Loucy (cell line): ENCODE measurements at regions not wholly inside any gene's neighbourhood (a gene's known extent, or its start where the extent isn't known, plus 50 kb on each side); places are given as distances from the start of the nearest gene placed in this dataset.

Experiments used
- H2AFZ ChIP-seq: fragments of 200-600 bp; sonication (generic); 2 replicates; pipeline ENCODE4 v1.6.0; 2016; ENCODE audit warnings: antibody characterized with exemption, mild to moderate bottlenecking, low read length, moderate library complexity
- H3F3A ChIP-seq: fragments of 200-600 bp; 2 replicates; pipeline ENCODE4 v1.6.0; 2016; ENCODE audit warnings: antibody characterized with exemption, low read depth, mild to moderate bottlenecking
- H3K27me3 ChIP-seq: fragments of 200-600 bp; sonication (generic); 2 replicates; pipeline ENCODE4 v1.6.1; 2014; ENCODE audit warnings: low read length, mild to moderate bottlenecking; ENCODE audit not compliant: insufficient read depth, poor library complexity, severe bottlenecking
- H3K36me3 ChIP-seq: fragments of 200-600 bp; sonication (generic); 2 replicates; pipeline ENCODE4 v1.6.1; 2016; ENCODE audit warnings: low read length; ENCODE audit not compliant: insufficient read depth
- H3K4me1 ChIP-seq: fragments of 200-600 bp; sonication (generic); 2 replicates; pipeline ENCODE4 v1.5.1; 2014; ENCODE audit warnings: low read length, mild to moderate bottlenecking; ENCODE audit not compliant: insufficient read depth, poor library complexity, severe bottlenecking
- H3K4me2 ChIP-seq: fragments of 200-600 bp; sonication (generic); 2 replicates; pipeline ENCODE4 v1.6.0; 2014; ENCODE audit warnings: antibody characterized with exemption, low read length, low read depth, mild to moderate bottlenecking; ENCODE audit not compliant: poor library complexity, severe bottlenecking
- H3K4me3 ChIP-seq: fragments of 200-600 bp; sonication (generic); 2 replicates; pipeline ENCODE4 v1.5.1; 2014; ENCODE audit warnings: low read length, mild to moderate bottlenecking, mixed read lengths; ENCODE audit not compliant: poor library complexity, severe bottlenecking
- H3K79me2 ChIP-seq: fragments of 200-600 bp; sonication (generic); 2 replicates; pipeline ENCODE4 v1.6.1; 2014; ENCODE audit warnings: low read length; ENCODE audit not compliant: insufficient read depth
- H3K9ac ChIP-seq: fragments of 200-600 bp; sonication (generic); 2 replicates; pipeline ENCODE4 v1.6.0; 2014; ENCODE audit warnings: mild to moderate bottlenecking, low read depth, low read length, moderate library complexity; ENCODE audit not compliant: poor library complexity, severe bottlenecking
- H3K9me2 ChIP-seq: fragments of 200-600 bp; sonication (generic); replicated peaks from 2 replicates; pipeline ENCODE4 v1.6.1; 2016; ENCODE audit warnings: low read depth, low read length, mixed read lengths
- H3K9me3 ChIP-seq: fragments of 200-600 bp; sonication (generic); 2 replicates; pipeline ENCODE4 v1.6.1; 2014; ENCODE audit warnings: mild to moderate bottlenecking, antibody characterized with exemption, low read length, low read depth; ENCODE audit not compliant: insufficient read depth
- H4K20me1 ChIP-seq: fragments of 200-600 bp; sonication (generic); 2 replicates; pipeline ENCODE4 v1.6.0; 2014; ENCODE audit warnings: antibody characterized with exemption, low read length, mild to moderate bottlenecking; ENCODE audit not compliant: insufficient read depth, poor library complexity, severe bottlenecking
- CTCF ChIP-seq: fragments of 200-600 bp; sonication (generic); conservative IDR thresholded peaks from 2 replicates; pipeline ENCODE4 v1.5.1; 2014; ENCODE audit warnings: mild to moderate bottlenecking, antibody characterized with exemption, low read length
- EZH2phosphoT487 ChIP-seq: fragments of 200-600 bp; IDR thresholded peaks from 2 replicates; pipeline ENCODE4 v1.6.1; 2018; ENCODE audit warnings: antibody characterized with exemption, mild to moderate bottlenecking, moderate library complexity, borderline replicate concordance

GRCh38 chr2:122822319-122822718 is 1066.9 kb downstream of the TSN start:
- H3K36me3 ChIP-seq = no peaks in the 10 kb centered on the region
- H3K4me3 ChIP-seq = no peak overlapping the region
- no peaks in the 10 kb centered on the region for H3K9me2 ChIP-seq
- no peaks in the 10 kb centered on the region for H3K4me1 ChIP-seq
- H3K9me3 ChIP-seq = no peaks in the 10 kb centered on the region
- H3K9ac ChIP-seq = no peak overlapping the region
- H3F3A ChIP-seq = no peaks in the 10 kb centered on the region
- H2AFZ ChIP-seq = no peak overlapping the region
- H3K79me2 ChIP-seq = no peaks in the 10 kb centered on the region
- no peaks in the 10 kb centered on the region for H4K20me1 ChIP-seq
- H3K27me3 ChIP-seq = no peaks in the 10 kb centered on the region
- no peak overlapping the region for H3K4me2 ChIP-seq
- TF ChIP-seq EZH2phosphoT487 = no peak

- H3K9ac ChIP-seq = no peak overlapping the region
- no peaks in the 10 kb centered on the region for H3F3A ChIP-seq
- no peak overlapping the region for H2AFZ ChIP-seq
- no peak for TF ChIP-seq CTCF
- TF ChIP-seq EZH2phosphoT487 = no peak
- no peaks in the 10 kb centered on the region for H3K36me3 ChIP-seq
- no peaks in the 10 kb centered on the region for H3K9me2 ChIP-seq
- no peak overlapping the region for H3K4me2 ChIP-seq
- no peaks in the 10 kb centered on the region for H3K9me3 ChIP-seq
- no peaks in the 10 kb centered on the region for H4K20me1 ChIP-seq
- no peaks in the 10 kb centered on the region for H3K4me1 ChIP-seq
- H3K27me3 ChIP-seq = no peaks in the 10 kb centered on the region
- H3K4me3 ChIP-seq = no peak overlapping the region
- no peaks in the 10 kb centered on the region for H3K79me2 ChIP-seq
Observed at GRCh38 chr2:122830157-122830556, 1074.7 kb downstream of the TSN start.

- Histone ChIP-seq H3K9me3 (no peaks in the 10 kb centered on the region), H3K79me2 (no peaks in the 10 kb centered on the region), H2AFZ (no peak overlapping the region)
Observed at GRCh38 chr2:122831649-122832048, 1076.2 kb downstream of the TSN start.

More at GRCh38 chr2:122831649-122832048, 1076.2 kb downstream of the TSN start:
- Histone ChIP-seq H3K9ac (no peak overlapping the region), H3K4me1 (no peaks in the 10 kb centered on the region), H3K4me2 (no peak overlapping the region), H3K36me3 (no peaks in the 10 kb centered on the region), H3F3A (no peaks in the 10 kb centered on the region), H4K20me1 (no peaks in the 10 kb centered on the region), H3K27me3 (no peaks in the 10 kb centered on the region), H3K9me2 (no peaks in the 10 kb centered on the region), H3K4me3 (no peak overlapping the region)
- TF ChIP-seq EZH2phosphoT487 (no peak), CTCF (no peak)
